Fibroblast of skin of back (primary cell): ENCODE measurements at regions not wholly inside any gene's neighbourhood (a gene's known extent, or its start where the extent isn't known, plus 50 kb on each side); places are given as distances from the start of the nearest gene placed in this dataset.

Source experiments
- DNase-seq: peaks from one replicate; pipeline ENCODE4 v3.0.0-alpha.2; 2013

DNA sequence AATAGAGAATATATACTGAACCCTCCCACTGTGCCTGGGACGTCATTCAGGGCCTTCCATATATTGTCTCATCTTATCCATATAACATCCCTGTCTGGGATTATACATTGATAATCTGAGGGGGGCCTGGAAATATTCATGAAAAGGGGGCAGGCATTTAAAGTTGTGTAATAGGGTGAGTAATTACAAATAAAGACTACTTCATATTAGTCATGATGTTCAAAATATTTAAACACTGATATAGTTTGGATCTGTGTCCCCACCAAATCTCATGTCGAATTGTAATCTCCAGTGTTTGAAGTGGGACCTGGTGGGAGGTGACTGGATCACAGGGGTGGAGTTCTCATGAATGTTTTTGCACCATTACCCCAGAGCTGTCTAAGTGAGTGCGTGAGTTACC is 97.8 kb downstream of the AQP9 start:
- DNase-seq = no peak

DNA sequence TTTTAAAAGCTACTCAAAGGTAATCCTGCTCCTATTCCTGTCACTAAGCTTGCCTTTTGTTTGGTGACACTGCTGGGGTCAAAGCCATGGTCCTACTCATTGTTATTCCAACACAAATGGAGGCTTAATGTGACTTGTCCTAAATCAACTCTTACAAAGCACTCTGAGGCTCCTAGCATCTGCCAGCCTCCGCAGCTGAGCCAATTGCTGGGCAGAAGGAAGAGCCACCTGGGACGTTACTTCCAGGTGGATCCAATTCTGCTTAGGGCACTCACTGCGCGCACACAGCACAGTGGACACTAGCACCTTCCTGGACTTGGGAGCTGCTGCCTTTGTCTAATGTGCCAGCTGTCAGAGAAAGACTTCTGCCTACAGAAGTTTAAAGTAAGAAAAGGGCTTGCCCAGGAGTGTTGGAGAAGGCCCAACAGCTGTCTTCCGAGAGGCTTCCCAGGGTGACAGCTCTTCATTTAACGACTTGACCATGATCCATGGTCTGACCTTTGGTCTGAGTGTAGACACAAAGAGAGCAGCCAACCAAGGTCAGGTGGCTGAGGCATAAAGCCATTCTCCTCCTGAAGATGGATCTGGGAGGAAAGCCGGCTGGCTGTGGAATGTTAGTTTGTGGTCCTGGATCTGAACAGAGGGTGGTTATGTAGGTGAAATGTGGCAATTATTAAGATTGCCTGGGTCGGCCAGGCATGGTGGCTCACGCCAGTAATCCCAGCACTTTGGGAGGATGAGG is 102.2 kb downstream of the AQP9 start:
- DNase-seq = no peak

DNA sequence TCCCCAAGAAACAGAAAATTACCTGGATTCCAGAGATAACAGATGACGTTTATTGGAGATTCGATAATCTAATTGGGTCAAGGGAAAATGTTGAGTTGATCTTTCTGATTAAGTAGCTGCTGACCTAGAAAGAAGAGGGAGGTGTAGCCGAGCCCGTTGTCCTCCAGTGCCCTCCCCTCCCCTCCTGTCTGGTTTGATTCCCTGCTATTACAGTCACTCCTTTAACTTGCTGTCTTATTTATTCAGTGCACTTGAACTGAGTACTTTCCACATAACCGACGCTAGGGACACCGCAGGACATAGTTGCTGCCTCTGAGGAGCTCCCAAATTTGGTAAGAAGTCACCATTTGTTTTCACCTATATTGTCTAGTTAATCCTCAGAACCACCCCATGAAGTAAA is 103.7 kb downstream of the AQP9 start:
- peak; percentile 8 for DNase-seq

DNA sequence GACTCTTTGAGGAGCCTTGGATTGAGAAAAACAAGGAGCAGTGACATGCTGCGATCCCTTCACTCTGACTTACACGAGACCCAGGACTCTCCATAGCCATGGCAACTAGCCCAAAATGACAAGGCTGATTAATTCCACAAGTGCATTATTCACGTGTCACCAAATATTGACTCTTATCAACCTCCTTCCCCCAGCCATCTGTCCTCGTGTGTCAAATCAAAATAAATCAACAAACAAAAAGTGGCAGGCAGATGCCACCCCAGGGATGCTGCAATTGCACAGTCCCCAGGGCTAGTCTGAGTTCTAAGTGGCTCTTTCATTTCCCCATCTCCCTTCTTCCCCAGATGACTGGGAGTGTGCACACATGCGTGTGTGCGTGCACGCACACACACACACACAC is 104.9 kb downstream of the AQP9 start:
- no peak for DNase-seq

DNA sequence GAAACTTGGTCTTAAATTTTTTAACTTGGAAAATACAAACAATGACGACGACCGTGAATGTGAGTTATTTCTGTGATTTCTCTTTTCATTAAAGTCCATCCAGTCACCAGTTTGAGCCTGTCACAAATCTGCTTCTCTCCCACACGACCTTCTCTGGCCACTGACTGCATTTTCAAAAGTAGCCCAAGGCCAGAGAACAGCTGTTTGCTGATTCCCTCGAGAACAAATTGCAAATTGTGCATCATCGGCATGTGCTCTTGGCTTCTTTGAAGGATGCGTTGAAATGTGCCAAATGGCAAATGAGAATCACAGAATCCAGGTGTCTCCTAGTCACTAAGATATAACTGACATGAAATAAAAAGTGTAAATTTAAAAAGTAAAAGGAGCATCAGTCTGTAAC is 106.4 kb downstream of the AQP9 start:
- no peak for DNase-seq

DNA sequence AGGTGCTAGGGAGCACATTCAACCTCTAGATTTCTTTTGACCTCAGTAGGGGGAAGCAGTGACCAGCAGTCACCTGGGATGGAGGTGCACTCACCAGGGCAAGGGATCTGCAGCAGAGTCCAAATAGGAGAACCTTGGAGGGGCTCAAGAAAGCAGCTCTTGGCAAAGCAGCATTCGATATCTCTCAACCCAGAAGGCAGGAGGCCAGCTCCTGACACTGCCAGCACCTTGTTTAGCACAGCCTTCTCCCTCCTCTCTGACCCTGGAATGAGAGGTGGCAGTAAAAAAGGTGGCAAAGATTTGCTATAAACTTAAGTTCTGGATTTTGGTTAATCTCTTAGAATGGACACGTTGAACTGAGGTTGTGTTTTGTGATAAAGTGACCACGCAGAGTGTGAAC is 107.9 kb downstream of the AQP9 start:
- no peak for DNase-seq

DNA sequence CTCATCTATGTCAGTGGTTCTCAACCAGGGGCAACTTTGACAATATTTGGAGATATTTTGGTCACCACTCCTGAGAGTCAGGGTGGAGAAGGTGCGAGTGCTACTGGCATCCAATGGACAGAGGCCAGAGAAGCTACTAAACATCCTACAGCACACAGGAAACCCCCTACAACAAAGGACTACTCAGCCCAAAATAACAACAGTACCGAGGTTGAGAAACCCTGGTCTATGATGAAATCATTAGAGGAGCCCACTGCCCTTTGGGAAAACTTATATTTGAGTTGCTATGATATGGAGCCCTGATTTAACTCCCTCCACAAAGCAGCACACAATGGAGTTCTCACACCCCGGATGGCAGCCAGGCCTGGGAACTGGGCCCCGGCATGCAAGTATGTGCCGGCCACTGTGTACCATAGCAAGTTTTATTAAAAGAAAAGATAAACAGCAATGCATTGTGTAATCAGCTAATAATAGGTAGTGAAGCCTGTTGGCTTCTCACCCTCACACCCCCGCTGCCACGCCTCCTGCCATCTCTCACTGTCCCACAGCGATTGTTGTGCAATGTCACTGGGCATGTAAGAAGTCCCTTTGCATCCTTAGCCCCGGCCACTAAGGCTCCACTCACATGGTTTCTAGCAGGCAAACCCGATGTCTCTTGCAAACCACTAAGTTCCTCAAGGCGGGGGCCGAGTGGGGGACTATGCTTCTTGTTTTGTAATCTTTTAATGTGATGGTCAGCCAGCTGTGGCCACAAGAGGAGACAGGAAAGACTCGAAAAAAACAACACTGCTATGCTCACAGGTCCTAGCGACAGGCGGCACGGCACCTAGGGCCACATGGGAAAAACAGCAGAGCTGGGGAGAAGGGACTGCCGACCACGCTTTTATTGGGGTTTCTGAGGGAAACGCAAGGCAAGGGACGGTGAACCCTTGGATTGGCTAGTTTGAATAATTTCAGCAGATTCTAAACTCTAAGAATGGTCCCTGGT is 110.0 kb downstream of the AQP9 start:
- no peak for DNase-seq

DNA sequence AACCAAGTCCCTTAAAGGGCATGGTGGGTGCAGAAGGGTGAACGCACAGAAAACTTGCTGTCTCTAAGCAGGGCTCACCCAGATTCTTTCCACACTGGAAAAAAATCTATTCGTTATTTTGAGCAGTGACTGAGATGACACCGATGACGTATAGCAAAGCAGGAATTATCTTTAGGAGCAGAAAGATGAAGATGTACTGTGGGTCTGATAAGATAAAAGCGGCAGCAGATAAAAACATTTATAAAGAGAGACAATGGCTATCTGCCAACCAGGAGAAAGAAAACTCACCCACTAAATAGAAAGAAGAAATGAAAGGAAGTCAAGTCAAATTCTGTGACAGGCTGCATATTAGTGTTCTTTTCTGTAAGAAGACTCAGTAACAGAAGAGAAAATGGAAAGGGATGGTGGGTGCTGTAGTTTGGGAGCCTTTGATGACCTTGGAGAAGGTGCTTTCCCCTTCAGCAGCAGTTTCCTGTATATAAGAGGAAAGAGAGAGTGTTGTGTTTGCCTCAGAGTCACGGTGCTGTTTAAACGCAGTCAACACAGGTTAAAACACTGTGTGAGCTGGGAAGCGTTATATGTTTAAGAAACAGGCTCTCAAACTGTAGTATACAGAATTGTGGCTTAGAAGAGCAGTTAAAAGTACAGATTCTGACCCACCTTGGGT is 111.6 kb downstream of the AQP9 start:
- DNase-seq = no peak

DNA sequence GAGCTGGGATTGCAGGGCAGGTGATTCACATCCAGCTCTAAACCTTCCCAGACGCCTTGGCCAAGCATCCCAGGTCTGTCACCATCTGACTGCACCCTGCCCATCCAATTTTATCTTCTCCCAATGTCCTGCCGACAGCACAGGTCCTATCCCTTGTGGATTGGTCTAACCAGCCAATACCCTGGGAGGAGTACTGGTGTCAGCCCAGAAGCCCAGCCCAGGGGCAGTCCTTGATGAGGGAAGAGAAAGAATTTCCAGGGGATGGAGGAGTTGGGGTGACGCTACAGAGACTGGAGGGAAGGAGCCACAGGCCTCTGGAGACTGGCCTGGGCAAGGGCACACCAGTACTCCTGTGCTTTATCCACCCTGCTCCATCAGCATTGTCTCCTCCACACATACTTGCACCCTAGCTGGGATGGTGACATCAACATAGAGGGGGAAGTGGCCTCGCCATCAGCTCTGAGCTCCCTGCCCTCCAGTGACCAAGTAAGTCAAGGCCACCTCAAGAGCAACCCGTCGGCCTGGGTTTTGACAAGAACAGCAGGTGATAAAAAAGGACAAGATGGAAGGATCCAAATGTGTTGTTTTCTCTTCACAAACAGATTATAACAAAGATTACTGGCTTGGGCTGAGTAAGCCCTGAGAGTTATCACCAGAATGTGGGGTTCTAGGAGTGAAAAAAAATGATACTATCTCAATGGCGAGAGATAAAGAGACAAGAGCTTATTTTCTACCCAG is 114.6 kb downstream of the AQP9 start:
- no peak for DNase-seq

DNA sequence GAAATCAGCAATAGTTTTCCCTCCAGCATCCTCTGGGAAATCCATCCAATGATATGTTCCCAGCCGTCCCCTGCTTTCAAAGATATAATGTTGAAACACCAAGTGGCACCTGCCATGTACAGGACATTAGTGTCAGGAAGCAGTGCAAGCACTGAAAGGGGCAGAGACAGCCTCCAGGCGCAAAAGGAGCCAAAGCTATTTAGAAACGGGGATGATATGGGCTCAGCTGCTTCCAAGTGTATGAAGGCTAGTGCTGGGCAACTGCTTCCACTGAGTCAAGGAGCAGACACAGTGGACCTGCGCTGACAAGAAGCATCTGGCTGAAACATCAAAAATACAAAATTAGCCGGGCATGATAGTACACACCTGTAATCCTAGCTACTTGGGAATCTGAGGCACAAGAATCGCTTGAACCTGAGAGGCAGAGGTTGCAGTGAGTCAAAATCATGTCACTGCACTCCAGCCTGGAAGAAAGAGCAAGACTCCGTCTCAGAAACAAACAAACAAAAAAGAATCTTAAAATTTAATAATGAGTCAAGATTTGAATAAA is 119.7 kb downstream of the AQP9 start:
- DNase-seq = no peak

DNA sequence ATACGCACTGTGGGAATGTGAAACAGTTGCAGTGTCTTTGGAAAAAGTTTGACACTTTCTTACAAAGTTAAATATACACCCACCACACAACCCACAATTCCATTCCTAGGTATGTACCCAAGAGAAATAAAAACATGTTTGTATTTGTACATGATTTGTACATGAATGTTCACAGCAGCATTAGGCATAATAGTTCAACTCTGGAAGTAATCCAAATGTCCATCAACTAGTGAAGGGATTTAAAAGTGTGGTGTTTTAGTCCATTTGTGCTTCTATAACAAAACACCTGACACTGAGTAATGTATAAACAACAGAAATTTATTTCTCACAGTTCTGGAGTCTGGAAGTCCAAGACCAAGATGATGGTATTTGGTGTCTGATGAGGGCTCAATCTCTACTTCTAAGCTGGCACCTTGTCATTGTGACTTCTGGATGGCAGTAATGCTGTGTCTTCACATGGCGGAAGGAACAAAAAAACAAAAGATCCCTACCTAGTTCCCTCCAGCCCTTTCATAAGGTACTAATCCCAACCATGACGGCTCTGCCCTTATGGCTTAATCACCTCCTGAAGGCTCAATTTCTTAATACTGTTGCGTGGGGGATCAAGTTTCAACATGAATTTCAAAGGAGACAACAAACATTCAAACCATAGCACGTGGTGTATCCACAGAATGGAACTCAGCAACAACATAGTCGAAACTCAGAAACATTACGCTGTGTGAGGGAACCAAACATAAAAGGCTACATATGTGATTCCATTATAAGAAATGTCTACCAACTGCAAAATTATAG is 120.5 kb downstream of the AQP9 start:
- no peak for DNase-seq

DNA sequence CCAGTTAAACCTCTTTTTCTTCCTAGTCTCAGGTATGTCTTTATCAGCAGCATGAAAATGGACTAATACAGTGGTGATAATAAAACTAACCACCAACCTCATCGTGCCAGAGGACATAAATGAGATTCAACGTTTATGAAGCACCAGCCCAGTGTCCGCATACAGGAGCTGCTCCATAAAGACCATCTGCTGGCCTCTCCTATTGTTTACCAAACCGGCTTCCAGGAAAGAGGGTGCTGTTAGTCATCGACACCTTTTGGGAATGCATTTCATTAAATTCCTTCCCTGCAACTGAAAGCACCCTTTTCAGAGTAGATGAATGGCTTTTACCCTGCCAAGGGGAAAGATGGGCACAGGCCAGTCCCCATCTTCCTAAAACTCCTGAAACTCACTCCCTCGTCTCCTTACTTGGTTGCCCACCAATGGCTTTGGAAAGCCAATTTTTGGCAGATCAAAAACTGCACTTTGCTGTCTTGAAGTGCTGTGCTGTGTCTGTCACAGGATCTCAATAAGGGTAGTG is 122.1 kb downstream of the AQP9 start:
- no peak for DNase-seq

DNA sequence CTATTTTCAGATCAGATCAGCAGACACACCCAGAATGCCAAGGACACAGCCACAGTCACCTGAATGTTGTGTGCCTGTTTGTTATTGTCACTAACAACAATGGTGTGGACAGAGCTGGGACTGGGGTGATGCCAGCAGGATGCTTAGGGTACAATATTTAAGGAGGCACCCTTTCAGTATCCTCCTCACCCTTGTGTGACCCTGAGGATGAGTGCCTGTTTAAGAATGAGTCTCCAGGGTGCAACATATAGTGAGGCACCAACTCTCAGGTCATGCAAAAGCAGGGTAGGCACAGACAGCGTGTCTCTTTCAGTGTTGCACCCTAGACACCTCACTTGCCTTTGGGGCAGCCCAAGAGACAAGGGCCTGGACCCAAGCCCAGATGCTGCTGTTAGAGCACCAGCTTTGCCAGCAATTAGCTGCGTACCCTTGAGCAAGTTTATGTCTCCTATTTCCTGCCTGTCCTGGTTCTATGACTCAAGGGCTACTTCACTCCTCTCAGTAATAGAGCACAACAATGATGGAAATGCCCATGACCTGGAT is 122.6 kb downstream of the AQP9 start:
- DNase-seq = no peak

DNA sequence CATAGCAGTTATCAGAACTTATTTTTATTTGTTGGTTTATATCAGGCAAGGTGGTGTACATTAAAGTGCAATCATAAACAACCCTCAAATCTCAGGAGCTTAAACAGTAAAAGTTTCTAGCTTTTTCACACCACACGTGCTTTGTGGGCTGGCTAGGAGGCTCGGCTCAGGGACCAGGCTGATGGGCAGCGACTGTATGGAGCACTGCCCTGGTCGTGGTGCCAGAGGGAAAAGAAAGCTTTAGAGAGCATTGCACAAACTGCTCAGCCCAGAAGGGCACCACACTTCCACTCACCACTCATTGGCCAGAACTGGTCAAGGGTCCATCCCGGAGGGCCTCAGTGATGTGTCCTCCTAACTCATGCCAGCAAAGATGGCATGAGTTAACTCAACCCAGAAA is 123.2 kb downstream of the AQP9 start:
- DNase-seq = no peak

DNA sequence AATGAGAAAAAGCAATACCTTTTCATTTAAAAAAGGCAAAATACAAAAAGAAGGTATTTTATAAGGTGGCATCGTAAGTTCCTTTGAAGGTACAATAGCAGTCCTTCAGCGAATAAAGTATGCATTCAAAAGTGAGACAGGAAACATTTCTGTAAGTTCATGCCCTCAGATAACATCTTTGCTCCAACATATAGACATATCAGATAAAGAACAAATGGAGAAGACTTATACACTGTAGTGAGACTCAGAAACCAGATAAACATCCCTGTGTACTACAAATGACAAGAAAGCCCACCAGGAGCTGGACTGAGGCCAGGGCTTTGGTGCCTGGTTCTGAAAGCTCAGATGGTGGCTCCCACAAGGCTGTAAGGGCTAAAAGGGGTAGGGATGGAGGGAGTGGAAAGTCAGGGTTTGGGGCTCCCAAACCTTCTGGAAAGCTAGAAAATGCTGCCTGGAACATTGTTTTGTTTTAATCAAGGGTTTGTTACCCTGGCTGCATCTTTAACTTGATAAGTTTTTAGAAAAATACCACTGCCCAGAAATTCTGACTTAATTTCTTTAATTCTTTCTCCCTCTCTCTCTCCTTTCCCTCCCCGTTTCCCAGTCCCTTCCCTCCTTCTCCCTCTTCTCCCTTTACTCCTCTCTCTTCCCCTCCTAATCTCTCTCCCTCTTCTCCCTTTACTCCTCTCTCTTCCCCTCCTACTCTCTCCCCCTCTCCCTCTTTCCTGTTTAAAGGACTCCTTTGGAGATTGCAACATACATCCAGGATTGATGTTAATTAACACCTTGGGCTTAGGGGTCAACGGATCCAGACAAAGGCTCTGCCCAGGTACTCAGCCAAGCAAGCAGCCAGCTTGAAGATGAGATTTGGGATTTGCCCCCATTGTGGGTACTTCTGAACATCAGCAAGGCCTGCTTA is 126.1 kb downstream of the AQP9 start:
- no peak for DNase-seq

DNA sequence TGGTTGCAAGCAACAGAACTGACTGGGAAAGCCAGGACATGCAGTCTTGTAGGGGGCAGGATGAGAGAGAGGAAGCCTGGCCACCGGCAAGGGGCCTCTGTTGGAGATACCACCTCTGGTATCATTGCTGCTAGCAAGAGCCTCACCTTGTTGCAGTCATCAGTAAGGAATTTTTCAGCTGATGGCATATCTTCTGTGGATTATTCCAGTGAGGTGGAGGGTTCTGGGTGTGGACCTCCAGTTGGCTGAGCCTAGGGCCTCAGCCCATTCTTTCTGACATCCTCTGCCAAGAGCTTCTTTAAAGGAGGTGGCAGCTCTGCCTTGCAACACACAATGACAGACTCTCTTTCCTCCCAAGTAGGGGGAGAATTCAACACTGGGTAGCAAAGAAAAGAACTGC is 128.9 kb downstream of the AQP9 start:
- DNase-seq = no peak

DNA sequence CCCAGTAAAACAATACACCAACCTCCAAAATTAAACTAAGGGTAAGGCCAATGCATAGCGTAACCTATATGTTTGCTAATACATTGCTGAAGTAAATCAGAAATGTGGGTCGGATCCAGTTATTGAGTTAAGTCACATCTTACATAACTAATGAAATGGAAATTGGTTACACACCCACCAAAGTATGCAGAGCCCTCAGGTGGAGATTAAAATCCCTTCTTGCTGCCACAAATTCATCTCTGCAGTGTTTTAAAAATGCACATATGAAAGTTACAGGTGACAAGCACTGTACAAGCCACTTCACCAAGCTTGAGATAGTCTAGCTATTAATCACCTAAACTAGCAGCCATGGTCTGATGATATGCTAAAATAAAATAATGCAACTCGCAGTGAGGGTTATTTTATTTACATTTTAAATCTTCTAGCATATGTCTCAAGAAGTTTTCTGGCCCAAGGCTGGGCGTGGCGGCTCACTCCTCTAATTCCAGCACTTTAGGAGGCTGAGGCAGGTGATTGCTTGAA is 130.6 kb downstream of the AQP9 start:
- no peak for DNase-seq

DNA sequence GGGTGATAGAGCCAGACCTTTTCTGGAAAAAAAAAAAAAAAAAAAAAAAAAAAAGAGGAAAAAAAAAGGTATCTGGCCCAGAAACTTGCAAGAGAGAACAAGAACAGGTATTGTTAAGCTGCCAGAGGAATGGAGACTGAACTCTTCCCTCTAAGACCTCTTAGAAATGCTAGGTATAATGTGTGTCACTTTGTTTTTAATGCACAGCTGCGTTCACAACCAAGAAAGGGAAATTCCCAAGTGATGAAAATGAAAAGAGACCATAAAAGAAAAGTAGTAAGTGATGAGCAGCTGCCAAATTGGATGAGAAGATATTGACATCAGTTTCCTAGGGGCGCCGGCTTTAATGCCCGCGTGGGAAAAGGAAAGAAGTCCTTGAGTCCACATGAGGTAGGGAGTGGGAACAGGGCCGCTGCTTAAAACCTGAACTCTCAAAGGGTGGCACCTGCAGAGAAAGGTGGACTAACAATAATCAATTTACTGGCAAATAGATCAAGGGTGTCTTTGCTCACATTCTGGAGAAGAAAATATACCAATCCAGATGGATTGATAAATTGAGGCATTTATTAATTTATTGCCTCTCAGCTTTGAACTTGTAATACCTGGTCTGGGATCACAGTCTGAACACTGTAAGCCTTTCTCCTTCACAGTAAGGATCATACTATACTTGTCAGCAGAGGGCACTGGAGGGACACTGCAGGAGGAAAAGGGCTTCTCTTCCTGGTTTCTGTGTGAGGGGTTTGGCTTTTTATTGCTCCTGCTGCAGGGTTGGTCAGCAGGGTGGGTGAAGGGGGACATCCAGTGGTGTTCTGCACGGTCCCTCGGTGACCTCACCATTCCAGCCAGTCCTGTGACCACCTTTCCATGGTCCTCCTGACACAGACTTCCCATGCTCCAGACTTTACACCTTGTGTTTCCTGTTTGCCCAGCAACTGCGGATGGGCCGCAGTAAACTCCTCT is 131.6 kb downstream of the AQP9 start:
- peak; percentile 63 for DNase-seq
